Embryonic facial prominence (tissue), 1 donor: ENCODE measurements at regions not wholly inside any gene's neighbourhood (a gene's known extent, or its start where the extent isn't known, plus 50 kb on each side); places are given as distances from the start of the nearest gene placed in this dataset.

Source experiments
- DNase-seq: peaks from one replicate; pipeline ENCODE4 v3.0.0-alpha.2; 2016; ENCODE audit errors: extremely low spot score

DNA sequence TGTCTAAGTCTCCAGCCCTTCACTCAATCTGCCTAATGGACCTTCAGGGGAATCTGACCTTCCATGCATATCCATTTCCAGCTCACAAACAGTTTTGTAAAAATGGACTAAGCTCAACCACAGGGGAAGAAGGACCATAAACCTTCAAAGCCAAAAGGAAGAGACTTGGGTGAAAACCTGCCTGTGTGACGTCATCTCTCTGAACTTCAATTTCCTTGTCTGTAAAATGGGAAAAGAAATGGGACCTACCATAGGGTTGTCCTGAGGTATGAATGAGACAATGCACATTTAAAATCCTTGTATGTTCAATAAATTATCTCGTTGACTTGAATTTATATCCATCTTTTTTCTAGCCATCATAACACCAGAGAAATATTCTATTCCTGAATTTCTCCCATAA is 370.7 kb downstream of the INSC start:
- no peak for DNase-seq

DNA sequence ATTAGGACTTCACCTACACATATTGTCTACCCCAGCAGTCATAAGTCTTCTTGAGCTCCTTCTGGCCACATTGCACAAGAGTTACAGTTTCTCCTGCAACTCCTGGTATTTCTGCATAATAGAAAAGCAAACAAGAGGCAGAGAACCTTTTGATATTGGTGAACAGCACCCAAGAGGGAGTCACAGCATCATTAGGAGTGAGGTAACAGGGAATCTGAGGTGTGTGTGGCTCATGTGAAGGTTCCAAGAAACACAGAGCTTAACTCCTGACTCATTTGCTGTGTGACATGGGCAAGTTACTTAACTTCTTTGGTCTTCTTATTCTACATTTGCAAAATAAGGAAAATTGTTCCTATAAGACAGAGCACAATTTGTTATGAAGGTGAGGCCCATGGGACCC is 374.6 kb downstream of the INSC start:
- DNase-seq: no peak

DNA sequence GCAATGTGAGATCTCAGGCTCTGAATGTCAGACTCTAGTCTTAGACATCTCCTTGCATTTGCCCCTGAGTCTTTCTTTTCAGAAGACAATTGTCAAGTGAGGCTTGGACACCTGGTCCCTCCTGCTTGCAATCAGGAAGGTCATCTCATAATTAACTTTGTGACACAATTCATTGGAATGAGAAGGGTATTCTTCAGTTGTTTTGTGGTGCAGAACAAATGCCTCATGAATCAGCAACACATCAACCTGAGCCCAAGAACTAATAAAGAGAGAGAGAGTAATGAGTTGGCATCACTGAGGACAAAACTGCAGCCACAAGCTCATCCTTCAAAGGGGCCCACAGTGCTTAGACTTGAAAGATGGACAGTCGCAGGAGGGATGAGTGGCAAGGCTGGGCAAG is 375.8 kb downstream of the INSC start:
- DNase-seq: no peak

DNA sequence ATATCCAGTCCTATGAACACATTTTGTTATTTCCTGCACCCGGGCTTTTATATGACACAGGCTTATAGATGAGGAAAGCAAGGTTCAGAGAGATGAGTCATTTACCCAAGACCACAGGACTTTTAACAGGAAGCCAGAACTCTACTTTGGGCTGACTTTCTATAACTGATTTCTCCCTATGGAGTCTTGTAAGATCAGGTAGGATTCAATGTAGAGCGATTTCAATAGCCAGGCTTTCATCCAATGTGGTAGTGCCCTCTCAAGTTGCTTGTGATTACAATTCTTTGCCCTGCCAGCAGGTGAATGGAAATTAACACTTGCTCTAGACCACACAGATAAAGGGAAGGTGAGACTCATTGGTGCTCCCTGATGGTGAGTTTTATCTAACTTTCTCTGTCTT is 378.3 kb downstream of the INSC start:
- no peak for DNase-seq

DNA sequence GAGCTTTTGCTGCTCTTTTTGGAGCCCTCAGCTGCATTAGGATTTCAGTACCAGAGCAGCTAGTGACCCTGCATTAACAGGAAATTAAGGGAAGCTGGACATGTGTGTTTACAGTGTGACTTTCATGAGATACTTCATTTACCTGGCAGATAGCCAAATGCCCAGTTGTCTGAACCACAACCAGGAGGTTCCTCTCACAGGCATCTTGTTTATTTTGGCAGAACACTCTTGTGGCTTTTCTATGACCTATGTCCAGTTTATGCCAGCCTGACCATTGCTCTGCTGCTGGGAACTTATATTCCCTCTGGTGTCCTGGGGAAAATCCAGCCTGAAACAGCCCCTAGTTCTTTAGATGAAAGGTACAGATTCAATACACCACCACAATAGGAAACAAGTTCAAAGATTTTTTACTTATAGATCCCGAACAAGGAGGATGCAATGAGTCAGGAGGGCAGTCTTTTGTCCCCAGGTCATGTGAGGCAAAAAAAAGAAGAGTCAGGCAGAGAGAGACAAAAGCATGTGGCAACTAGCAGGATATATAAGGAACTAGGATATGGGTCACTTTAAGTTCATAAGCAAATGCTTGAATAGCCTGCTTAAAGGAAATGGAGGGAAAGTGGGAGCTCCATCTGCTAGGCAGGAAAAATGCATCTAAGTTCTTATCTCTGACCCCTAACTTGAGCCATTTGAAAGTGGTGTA is 379.3 kb downstream of the INSC start:
- no peak for DNase-seq

DNA sequence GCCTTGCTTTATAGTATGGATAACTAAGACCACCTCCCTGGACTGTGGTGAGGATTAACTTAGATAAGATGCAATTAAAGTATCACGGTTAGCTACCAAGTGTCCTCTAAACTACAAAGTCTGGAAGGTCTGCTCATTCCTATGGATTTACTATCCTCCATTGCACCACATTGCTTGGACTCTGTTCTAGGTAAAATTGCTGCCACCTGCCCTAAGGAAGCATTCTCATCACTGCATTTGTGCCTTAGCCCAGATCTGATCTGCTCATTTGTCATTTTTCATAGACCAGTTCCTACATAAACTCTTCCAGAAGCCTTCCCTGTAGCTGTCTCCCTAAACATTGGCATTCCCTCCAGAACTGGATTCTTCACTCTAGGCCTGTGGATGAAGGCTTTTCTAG is 380.0 kb downstream of the INSC start:
- DNase-seq: no peak

DNA sequence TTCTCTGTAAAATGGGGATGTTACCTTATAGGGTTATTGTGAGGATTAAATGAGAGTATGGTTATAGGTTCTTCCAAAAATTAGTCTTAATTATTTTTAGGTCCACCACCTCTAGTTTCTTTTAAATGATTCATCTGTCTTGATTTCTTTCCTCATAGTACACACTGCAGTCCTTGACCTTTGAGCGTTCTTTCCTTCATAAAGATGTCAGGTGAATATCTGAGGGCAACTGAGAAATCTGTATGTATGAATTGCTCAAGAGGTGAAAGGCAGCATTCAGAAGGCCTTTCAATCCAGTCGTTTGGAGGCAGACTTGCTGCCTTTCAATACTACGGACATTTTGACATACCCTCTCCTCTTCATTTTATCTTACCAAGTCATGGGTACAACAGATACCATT is 380.7 kb downstream of the INSC start:
- no peak for DNase-seq

DNA sequence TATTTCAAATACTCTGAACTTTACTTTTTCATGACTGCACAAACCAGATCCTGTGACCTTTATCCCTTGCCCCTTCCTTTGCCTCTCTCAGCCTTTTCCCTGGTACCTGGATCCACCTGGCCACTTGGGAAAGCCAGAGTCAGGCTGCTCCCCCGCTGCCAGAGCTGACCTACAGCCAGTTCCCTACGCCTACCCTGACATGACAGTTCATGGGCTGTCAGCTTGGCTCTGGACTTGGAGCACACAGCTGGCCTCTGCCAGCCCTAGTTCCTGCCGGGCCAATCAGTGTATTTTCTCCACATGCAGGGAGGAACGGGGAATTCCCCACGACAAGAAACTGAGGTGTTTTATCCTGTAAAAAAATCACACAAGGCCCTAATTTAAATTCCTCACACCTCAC is 382.6 kb downstream of the INSC start:
- no peak for DNase-seq

DNA sequence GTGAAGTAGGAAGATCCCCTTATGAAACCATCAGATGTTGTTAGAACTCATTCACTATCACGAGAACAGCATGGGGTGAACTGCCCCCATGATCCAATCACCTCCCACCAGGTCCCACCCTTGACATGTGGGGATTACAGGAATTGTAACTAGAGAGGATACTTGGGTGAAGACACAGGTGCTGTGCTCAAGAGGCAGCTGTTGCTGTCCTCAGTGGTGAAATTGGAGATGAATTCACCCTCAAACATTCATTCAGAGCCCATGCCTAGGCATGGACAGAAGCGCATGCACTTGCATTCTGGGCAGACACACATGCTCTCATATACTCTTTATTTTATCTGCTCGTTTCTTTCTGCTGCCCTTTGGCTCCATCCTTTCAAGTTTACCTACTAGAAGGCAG is 385.0 kb downstream of the INSC start:
- no peak for DNase-seq

DNA sequence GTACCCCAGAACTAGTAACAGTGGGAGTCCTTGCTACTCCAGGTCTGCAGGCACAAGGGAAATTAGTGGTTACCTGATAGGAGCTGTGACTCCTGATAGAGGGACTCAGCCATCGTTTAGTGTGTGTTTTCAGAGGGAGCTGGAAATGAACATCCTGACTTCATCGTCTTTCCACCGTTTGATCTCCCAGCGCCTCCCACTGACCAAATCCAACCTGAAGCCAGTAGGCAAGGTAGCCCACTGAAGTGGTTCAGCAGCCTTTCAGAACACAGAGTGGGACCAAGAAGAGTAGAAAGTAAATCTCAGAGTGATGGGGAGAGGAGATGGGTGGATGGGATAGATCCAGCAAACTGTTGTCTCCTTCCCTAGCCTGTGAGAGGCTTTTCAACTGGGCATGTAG is 385.9 kb downstream of the INSC start:
- no peak for DNase-seq

DNA sequence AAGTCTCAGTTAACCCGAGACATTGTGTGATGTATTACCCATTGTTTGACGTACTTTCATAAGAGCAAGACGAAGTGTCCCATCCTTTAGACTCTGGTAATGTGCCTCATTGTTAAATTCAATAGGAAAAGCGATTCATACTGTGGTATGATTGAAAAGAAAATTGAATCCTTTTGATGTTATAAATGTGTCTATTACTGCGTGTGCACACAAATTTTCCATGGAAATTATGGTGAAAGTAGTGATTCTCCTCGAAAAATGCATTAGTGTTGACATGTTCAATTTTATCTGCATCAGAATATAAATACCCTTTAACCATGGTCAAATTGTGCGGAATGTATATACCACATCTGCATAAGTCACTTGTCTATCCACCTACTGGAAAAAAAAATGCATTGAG is 386.8 kb downstream of the INSC start:
- no peak for DNase-seq

DNA sequence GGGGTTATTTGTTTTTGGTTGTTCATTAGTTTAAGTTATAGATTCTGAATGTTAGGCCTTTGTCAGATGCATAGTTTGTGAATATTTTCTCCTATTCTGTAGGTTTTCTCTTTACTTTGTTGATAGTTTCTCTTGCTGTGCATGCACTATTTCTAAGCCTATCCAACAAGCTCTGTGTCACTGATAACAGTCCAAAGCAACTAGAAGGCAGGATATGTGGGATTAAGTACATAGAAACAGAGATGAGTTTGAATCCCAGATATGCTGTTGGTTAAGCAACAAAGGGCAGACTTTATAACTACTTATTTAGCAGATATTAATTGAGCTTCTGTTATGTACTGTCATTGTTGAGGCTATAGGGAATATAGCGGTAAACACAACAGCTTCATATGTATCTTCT is 390.4 kb downstream of the INSC start:
- DNase-seq: no peak

DNA sequence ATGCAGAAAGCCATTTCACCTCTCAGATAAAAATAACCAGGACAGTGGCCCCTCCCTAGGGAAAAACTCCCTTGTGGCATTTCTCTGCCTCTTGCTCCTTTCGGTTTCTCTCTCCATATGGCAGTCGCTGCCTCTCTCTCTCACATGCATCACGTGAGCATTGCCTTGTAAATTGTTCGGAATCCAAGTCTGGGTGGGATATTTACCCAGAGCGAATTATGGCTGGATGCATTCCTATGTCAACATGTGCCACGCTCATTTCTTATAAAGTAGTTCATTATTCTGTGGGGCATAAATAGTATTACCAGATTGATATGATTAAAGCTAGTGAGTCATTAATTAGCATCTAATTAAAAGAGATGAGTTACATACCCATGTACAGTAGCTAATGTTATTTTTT is 392.9 kb downstream of the INSC start:
- DNase-seq: peak; percentile 9

DNA sequence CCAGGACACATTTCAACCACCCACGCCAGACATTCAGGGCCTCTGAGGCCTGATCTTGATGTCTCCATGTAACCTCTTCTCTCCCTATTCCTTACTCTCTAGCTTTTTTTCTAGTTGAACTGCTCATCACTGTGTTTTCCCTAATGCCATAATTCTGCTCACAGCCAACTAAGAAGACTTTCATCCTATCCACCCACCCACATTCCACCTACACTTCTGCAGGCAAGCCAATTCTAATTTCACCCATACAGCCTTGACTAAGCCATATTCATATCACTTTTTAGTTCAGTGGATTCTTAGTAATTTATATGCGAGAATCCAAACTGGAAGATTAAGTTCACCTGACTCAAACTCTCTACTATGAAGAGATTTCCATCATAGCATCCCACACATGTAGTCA is 394.4 kb downstream of the INSC start:
- no peak for DNase-seq

DNA sequence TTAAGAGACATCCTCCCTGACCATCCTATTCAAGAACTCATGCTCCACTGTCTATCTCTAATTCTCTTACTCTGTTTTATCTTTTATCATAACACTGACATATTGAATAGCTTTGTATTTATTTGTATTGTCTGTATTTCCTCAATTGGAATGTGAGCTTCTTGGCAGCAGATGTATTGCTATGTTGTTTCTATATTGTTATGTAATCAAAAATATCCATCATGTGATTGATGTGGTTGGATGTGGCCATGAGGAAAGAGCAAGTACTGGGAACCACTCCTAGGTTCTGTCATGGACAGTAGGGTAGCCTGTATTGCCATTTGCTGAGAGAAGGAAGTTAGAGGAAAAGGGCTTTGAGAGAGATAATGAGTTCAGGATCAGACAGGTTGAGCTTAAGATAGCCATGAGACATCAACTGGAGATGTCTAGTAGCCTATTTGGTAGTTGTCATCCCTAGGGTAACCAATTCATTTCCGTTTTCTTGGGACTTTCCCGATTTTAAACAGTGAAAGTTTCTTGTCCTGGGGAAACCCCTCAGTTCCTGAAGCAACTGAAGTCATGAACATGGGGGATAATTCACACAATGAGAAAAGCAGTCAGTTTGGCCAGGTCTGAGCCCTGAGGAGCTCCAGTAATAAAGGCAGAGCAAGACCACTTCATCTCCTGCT is 404.5 kb downstream of the INSC start:
- DNase-seq: no peak

DNA sequence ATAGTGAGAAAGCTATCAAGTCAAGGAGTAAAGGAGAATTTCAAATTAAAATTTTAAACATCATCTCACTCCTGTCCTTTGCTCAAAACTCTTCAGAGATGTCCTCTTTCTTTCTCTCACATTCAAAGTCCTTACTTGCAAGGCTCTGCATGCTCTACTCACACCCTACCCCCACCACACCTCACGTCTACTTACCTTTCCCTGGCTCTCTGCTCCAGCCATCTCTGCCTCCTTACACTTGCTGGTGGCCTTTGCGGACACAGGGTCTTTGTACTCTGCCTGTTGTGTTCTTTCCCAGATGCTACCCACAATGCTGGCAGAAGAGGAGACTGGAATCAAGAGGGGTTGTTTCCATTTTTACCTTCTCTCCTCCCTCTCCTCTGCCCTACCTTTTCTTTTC is 405.2 kb downstream of the INSC start:
- DNase-seq: no peak

DNA sequence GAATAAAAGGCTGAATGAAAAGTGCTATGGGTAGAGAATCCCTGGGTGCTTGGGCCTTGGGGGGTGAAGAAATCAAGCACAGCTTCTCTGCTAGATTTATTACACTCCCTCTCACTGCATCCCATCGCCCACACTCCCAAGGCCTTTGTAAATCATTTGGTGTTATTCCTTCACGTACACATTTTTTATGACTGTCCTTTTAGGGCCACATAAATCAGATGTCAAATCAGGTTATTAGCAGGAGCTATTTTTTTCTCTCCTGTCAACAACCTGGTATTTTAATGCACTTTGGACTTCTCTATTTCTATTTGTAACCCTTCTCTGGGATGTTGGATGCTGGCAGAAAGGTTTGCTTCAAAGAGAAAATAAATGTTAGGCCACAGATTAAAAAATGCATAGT is 408.8 kb downstream of the INSC start:
- no peak for DNase-seq

DNA sequence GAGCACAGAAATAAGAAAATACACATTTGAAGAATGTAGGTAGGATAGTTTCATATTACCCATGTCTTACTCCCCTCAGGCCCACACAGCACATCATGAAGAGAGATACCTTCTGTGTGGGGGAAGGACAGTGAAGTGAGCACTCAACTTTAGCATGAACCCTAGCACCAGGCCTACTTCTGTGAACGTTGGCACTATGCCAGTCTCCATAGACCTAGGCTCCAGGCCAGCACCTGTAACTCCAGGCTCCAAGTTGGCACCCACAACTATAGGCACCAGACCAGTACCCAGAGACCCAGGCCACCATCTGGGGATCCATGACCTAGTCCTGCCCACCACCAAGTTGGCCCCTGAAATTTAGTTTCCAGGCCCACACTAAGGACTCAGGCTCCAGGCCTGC is 410.9 kb downstream of the INSC start:
- no peak for DNase-seq

DNA sequence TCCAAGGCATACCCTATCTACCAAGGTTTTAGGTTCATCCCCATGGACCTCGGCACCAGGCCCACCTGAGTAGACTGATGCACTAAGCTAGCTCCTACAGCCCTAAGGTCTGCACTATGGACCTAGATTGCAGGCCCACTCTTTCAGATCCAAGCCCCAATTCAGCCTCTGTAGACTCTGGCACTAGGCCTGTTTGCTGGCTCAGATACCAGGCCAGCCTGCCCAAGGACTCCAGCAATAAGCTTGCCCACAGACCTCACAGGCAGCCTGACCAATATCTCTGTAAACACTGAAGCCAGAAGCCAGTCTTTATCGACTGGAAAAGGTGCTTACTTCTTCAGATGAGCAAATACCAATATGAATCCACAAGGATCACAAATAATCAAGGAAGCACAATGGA is 411.3 kb downstream of the INSC start:
- DNase-seq: no peak

DNA sequence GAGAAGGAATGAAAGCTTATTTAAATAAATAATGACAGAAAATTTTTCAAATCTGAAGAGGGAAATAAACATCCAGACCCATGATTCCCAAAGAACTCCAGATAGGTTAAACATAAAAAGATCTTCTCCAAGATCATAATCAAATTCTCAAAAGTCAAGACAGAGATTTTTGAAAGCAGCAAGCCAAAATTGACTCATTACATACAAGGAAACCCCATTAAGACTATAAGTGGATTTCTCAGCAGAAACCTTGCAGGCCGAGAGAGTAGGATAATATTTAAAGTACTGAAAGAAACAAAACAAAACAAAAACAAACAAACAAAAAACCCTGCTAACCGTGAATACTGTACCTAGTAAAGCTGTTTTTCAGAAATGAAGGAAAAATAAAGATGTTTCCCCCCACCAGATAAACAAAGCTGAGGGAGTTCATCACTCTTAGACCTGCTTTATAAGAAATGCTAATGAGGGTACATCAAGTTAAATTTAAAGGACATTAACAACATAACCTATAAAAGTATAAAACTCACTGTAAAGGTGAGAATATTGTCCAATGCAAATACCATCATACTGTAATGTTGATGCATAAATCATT is 412.2 kb downstream of the INSC start:
- DNase-seq: no peak

DNA sequence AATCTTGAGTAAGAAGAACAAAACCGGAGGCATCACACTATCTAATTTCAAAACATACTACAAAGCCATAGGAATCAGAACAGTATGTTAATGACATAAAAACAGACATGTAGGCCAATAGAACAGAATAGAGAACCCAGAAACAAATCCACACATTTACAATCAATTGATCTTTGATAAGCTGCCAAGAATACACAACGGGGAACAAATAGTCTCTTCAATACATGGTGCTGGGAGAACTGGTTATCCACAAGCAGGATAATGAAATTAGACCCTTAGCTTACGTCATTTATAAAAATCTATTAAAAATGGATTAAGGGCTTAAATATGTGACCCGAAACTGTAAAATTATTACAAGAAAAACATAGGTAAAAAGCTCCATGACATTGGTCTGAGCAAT is 417.7 kb downstream of the INSC start:
- no peak for DNase-seq

DNA sequence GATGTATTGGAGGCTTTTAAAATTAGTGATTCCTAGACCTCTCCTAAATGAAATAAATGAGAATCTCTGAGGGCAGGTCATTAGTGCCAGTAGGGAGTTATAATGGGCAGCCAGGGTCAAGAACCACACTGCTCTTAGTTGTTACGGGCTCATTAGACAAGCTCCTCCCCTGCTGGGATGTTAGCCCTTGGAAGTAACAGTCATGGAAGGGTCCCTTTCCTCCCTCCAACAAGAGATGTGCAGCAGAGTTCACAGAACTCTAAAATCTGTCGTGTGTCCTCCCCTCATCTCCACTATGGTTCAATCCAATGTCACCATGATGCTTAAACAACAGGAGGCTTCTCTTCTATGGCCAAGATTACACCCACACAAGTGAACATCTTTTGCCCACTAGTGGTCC is 419.5 kb downstream of the INSC start:
- DNase-seq: no peak

DNA sequence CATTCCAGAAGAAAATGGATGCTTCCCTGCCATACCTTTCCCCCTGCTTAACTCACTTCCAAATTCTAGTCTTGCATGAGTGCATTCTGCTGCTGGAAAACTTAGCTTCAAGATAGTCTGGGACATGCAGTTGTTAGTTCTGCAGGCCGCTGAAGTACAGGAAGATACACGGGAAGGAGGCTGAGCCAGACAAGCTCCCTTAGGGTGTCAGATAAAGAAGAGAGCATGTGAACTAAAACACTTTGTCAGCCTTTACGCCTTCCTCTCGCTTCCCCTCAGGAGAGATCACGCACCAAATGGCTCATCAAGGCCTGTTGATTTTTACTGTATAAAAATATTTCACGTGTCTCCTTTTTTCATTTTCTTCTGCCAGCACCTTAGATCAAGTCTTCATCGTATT is 420.7 kb downstream of the INSC start:
- no peak for DNase-seq

DNA sequence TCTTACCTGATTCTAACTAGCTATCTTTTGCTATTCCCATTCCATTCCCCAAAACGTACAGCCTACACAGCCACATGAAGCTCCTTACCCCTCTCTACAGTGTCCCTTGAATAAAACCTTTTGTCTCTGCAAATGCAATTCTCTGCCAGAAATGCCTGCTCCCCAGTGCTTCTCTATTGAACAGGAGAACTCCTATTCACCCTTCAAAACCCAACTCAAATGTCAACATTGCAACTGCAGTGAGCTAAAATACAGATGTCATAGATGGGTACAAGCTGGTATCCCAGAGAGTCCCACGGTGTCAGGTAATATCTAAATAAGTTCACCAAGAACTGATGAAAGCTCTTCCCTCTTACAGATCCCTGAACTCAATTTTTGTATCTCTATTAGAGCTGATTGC is 421.7 kb downstream of the INSC start:
- no peak for DNase-seq
